Keratinocyte (primary cell): ENCODE measurements at regions not wholly inside any gene's neighbourhood (a gene's known extent, or its start where the extent isn't known, plus 50 kb on each side); places are given as distances from the start of the nearest gene placed in this dataset.

Source experiments
- CTCF ChIP-seq, 3 experiments: IDR thresholded peaks in 1 of 3; conservative IDR thresholded peaks in 1 of 3; optimal IDR thresholded peaks in 1 of 3; 2 replicates in 2 of 3; 3 replicates in 1 of 3; pipeline versions ENCODE3 to v1.5.1; 2011; ENCODE audit warnings: low read length in 3 of 3, mild to moderate bottlenecking in 3 of 3, moderate library complexity in 2 of 3, control low read depth in 1 of 3, inconsistent platforms in 1 of 3; ENCODE audit not compliant: insufficient read depth in 2 of 3; ENCODE audit errors: extremely low read depth in 1 of 3
- EZH2 ChIP-seq: IDR thresholded peaks from one replicate; pipeline ENCODE4 v1.6.1; 2012; ENCODE audit warnings: inconsistent platforms, mild to moderate bottlenecking, low read length, moderate library complexity

DNA sequence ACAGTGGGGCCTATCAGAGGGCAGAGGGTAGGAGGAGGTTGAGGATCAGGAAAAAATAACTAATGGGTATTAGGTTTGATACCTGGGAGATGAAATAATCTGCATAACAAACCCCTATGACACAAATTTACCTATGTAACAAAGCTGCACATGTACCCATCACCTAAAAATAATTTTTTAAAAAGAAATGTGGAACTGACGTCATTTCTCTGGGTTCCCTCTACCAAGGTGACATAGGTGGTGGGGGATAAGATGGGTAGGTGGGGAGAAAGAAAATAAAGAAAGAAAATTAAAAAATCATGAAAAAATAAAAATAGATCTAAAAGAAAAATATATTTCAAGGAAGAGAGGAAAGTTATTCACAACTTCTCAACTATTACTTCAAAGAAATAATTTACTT lies 153.1 kb upstream of the SORCS1 start:
- no peak for TF ChIP-seq EZH2
- TF ChIP-seq CTCF (optimal IDR thresholded peaks at IDR 0.05 in 1 of 3, IDR thresholded peaks at IDR 0.05 in 1 of 3, conservative IDR thresholded peaks at IDR 0.05 in 1 of 3; ENCODE audit: extremely low read depth in 1 of 3, insufficient read depth in 2 of 3, low read length in 3 of 3) = no peak
